ENCODE measurements at regions not wholly inside any gene's neighbourhood (a gene's known extent, or its start where the extent isn't known, plus 50 kb on each side); places are given as distances from the start of the nearest gene placed in this dataset.

GRCh38 chr3:88816445-88816844, 291.0 kb upstream of the EPHA3 start:
- H2AFZ ChIP-seq, result peak overlapping the region; percentile 2; the same call in 1 of the 2 replicates
- no peaks in the 10 kb centered on the region for H3K27me3 ChIP-seq (ENCODE audit: insufficient read depth)

More at GRCh38 chr3:88816445-88816844, 291.0 kb upstream of the EPHA3 start:
- Histone ChIP-seq H3F3A (replicated peaks; ENCODE audit: low read depth) (no peaks in the 10 kb centered on the region), H3K4me2 (no peak overlapping the region), H3K27ac (ENCODE audit: low read depth) (no peak overlapping the region), H3K79me2 (replicated peaks; ENCODE audit: insufficient read depth) (no peaks in the 10 kb centered on the region), H3K9me2 (ENCODE audit: insufficient read depth) (no peaks in the 10 kb centered on the region), H3K4me3 (no peak overlapping the region), H3K4me1 (ENCODE audit: insufficient read depth) (no peaks in the 10 kb centered on the region), H3K36me3 (ENCODE audit: insufficient read depth) (no peaks in the 10 kb centered on the region), H4K20me1 (replicated peaks; ENCODE audit: insufficient read depth) (no peaks in the 10 kb centered on the region)
- H3K27me3 Mint-ChIP-seq (ENCODE audit: insufficient read depth, low read depth, poor library complexity), result no peaks in the 10 kb centered on the region
- TF ChIP-seq, protein P1, sequence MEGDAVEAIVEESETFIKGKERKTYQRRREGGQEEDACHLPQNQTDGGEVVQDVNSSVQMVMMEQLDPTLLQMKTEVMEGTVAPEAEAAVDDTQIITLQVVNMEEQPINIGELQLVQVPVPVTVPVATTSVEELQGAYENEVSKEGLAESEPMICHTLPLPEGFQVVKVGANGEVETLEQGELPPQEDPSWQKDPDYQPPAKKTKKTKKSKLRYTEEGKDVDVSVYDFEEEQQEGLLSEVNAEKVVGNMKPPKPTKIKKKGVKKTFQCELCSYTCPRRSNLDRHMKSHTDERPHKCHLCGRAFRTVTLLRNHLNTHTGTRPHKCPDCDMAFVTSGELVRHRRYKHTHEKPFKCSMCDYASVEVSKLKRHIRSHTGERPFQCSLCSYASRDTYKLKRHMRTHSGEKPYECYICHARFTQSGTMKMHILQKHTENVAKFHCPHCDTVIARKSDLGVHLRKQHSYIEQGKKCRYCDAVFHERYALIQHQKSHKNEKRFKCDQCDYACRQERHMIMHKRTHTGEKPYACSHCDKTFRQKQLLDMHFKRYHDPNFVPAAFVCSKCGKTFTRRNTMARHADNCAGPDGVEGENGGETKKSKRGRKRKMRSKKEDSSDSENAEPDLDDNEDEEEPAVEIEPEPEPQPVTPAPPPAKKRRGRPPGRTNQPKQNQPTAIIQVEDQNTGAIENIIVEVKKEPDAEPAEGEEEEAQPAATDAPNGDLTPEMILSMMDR (conservative IDR thresholded peaks at IDR 0.05; ENCODE audit: low read depth in 2 of 2), result no peak
- TF ChIP-seq ZNF331 (CRISPR knock-in tag; IDR thresholded peaks at IDR 0.05; ENCODE audit: low read depth), result no peak
- TF ChIP-seq STAT1 (IDR thresholded peaks at IDR 0.05; ENCODE audit: unreplicated experiment), result no peak
- TF ChIP-seq, protein P2, sequence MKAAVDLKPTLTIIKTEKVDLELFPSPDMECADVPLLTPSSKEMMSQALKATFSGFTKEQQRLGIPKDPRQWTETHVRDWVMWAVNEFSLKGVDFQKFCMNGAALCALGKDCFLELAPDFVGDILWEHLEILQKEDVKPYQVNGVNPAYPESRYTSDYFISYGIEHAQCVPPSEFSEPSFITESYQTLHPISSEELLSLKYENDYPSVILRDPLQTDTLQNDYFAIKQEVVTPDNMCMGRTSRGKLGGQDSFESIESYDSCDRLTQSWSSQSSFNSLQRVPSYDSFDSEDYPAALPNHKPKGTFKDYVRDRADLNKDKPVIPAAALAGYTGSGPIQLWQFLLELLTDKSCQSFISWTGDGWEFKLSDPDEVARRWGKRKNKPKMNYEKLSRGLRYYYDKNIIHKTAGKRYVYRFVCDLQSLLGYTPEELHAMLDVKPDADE (IDR thresholded peaks at IDR 0.05), result no peak
- no peak for TF ChIP-seq CREB1 (CRISPR knock-in tag; IDR thresholded peaks at IDR 0.05; ENCODE audit: low read depth)
- no peak for TF ChIP-seq NANOG (IDR thresholded peaks at IDR 0.05; ENCODE audit: borderline replicate concordance)
- TF ChIP-seq EZH2phosphoT487 (IDR thresholded peaks at IDR 0.05; ENCODE audit: unreplicated experiment), result no peak
- no peak for TF ChIP-seq EZH2 (IDR thresholded peaks at IDR 0.05; ENCODE audit: low read depth, unreplicated experiment)
- TF ChIP-seq ZNF114 (CRISPR knock-in tag; IDR thresholded peaks at IDR 0.05), result no peak
- TF ChIP-seq, protein P3, sequence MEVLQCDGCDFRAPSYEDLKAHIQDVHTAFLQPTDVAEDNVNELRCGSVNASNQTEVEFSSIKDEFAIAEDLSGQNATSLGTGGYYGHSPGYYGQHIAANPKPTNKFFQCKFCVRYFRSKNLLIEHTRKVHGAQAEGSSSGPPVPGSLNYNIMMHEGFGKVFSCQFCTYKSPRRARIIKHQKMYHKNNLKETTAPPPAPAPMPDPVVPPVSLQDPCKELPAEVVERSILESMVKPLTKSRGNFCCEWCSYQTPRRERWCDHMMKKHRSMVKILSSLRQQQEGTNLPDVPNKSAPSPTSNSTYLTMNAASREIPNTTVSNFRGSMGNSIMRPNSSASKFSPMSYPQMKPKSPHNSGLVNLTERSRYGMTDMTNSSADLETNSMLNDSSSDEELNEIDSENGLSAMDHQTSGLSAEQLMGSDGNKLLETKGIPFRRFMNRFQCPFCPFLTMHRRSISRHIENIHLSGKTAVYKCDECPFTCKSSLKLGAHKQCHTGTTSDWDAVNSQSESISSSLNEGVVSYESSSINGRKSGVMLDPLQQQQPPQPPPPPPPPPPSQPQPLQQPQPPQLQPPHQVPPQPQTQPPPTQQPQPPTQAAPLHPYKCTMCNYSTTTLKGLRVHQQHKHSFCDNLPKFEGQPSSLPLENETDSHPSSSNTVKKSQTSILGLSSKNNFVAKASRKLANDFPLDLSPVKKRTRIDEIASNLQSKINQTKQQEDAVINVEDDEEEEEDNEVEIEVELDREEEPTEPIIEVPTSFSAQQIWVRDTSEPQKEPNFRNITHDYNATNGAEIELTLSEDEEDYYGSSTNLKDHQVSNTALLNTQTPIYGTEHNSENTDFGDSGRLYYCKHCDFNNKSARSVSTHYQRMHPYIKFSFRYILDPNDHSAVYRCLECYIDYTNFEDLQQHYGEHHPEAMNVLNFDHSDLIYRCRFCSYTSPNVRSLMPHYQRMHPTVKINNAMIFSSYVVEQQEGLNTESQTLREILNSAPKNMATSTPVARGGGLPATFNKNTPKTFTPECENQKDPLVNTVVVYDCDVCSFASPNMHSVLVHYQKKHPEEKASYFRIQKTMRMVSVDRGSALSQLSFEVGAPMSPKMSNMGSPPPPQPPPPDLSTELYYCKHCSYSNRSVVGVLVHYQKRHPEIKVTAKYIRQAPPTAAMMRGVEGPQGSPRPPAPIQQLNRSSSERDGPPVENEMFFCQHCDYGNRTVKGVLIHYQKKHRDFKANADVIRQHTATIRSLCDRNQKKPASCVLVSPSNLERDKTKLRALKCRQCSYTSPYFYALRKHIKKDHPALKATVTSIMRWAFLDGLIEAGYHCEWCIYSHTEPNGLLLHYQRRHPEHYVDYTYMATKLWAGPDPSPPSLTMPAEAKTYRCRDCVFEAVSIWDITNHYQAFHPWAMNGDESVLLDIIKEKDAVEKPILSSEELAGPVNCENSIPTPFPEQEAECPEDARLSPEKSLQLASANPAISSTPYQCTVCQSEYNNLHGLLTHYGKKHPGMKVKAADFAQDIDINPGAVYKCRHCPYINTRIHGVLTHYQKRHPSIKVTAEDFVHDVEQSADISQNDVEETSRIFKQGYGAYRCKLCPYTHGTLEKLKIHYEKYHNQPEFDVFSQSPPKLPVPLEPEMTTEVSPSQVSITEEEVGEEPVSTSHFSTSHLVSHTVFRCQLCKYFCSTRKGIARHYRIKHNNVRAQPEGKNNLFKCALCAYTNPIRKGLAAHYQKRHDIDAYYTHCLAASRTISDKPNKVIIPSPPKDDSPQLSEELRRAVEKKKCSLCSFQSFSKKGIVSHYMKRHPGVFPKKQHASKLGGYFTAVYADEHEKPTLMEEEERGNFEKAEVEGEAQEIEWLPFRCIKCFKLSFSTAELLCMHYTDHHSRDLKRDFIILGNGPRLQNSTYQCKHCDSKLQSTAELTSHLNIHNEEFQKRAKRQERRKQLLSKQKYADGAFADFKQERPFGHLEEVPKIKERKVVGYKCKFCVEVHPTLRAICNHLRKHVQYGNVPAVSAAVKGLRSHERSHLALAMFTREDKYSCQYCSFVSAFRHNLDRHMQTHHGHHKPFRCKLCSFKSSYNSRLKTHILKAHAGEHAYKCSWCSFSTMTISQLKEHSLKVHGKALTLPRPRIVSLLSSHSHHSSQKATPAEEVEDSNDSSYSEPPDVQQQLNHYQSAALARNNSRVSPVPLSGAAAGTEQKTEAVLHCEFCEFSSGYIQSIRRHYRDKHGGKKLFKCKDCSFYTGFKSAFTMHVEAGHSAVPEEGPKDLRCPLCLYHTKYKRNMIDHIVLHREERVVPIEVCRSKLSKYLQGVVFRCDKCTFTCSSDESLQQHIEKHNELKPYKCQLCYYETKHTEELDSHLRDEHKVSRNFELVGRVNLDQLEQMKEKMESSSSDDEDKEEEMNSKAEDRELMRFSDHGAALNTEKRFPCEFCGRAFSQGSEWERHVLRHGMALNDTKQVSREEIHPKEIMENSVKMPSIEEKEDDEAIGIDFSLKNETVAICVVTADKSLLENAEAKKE (CRISPR knock-in tag; IDR thresholded peaks at IDR 0.05), result no peak
- ATAC-seq (no peak), DNase-seq (ENCODE audit: low spot score) (no peak)
- H3K9me3 Mint-ChIP-seq, result no peaks in the 10 kb centered on the region
- no peaks in the 10 kb centered on the region for H3K36me3 Mint-ChIP-seq (ENCODE audit: low read depth)
- no peaks in the 10 kb centered on the region for H3K4me1 Mint-ChIP-seq
- H3K27ac Mint-ChIP-seq, result no peak overlapping the region
- H3K4me3 Mint-ChIP-seq, result no peak overlapping the region

All from GM23338 (cell line).